ENCODE measurements at regions not wholly inside any gene's neighbourhood (a gene's known extent, or its start where the extent isn't known, plus 50 kb on each side); places are given as distances from the start of the nearest gene placed in this dataset.

DNA sequence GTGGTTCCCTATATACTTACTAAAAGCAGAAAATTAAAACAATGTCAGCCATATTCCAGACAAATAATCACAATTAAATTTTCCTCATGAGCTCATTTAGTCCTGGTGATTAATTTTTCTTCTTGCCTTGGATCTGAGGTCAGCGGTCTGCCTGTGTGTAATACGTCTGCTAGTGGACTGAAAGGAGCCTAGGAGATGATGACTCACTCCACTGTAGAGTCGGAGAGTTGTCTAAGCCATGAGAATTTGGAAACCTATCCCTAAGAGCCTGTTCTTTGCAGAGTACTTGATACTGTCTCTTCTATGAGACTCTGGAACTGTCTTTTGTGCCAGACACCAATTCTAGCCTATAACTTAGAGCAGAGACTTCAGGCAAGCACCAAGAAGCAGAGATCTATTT lies 94.2 kb upstream of the RAB27B start:
- H3K4me1 Mint-ChIP-seq, result no peaks in the 10 kb centered on the region
- no peak overlapping the region for H3K4me3 Mint-ChIP-seq
- Histone ChIP-seq H3K9me3 (replicated peaks in 1 of 2; ENCODE audit: control insufficient read depth in 1 of 2, insufficient read depth in 1 of 2, low read length in 2 of 2) (no peaks in the 10 kb centered on the region), H3K36me3 (replicated peaks in 1 of 2; ENCODE audit: control insufficient read depth in 1 of 2, insufficient read depth in 2 of 2, low read length in 2 of 2) (no peaks in the 10 kb centered on the region), H4K20me1 (ENCODE audit: insufficient read depth, low read length) (no peaks in the 10 kb centered on the region), H3K9ac (ENCODE audit: insufficient read depth, low read length, poor library complexity, severe bottlenecking) (no peak overlapping the region), H2AFZ (ENCODE audit: insufficient read depth, low read depth, low read length, poor library complexity, severe bottlenecking) (no peak overlapping the region), H3K27me3 (ENCODE audit: control insufficient read depth in 2 of 2, insufficient read depth in 2 of 2, low read length in 2 of 2) (peaks cover 2 to 8% of the 10 kb centered on the region in 2 donors), H3K4me1 (ENCODE audit: control insufficient read depth in 1 of 2, insufficient read depth in 2 of 2, low read length in 2 of 2) (no peaks in the 10 kb centered on the region), H3K4me2 (replicated peaks; ENCODE audit: extremely low read depth, low read length, poor library complexity, severe bottlenecking) (no peak overlapping the region), H3K27ac (ENCODE audit: low read depth in 1 of 2, low read length in 2 of 2) (no peak overlapping the region), H3K79me2 (ENCODE audit: insufficient read depth, low read length) (no peaks in the 10 kb centered on the region), H3K4me3 (replicated peaks in 1 of 3; ENCODE audit: low read depth in 2 of 3, low read length in 3 of 3) (no peak overlapping the region)
- intact Hi-C loops (cut with micrococcal nuclease), result no loop called here
- no peaks in the 10 kb centered on the region for H3K36me3 Mint-ChIP-seq
- peaks cover 5 to 10% (median 9%) of the 10 kb centered on the region in 3 donors for H3K27me3 Mint-ChIP-seq (ENCODE audit: low read depth in 3 of 3)
- peaks cover 0 to 6% (median 0%) of the 10 kb centered on the region in 7 donors for H3K9me3 Mint-ChIP-seq
- TF ChIP-seq, protein P1, sequence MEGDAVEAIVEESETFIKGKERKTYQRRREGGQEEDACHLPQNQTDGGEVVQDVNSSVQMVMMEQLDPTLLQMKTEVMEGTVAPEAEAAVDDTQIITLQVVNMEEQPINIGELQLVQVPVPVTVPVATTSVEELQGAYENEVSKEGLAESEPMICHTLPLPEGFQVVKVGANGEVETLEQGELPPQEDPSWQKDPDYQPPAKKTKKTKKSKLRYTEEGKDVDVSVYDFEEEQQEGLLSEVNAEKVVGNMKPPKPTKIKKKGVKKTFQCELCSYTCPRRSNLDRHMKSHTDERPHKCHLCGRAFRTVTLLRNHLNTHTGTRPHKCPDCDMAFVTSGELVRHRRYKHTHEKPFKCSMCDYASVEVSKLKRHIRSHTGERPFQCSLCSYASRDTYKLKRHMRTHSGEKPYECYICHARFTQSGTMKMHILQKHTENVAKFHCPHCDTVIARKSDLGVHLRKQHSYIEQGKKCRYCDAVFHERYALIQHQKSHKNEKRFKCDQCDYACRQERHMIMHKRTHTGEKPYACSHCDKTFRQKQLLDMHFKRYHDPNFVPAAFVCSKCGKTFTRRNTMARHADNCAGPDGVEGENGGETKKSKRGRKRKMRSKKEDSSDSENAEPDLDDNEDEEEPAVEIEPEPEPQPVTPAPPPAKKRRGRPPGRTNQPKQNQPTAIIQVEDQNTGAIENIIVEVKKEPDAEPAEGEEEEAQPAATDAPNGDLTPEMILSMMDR (IDR thresholded peaks at IDR 0.05), result no peak
- no CpG with 5 or more reads among the region's 3 CpGs for WGBS (ENCODE audit: insufficient coverage)
- DNase-seq, result no peak
- no peak overlapping the region for H3K27ac Mint-ChIP-seq

DNA sequence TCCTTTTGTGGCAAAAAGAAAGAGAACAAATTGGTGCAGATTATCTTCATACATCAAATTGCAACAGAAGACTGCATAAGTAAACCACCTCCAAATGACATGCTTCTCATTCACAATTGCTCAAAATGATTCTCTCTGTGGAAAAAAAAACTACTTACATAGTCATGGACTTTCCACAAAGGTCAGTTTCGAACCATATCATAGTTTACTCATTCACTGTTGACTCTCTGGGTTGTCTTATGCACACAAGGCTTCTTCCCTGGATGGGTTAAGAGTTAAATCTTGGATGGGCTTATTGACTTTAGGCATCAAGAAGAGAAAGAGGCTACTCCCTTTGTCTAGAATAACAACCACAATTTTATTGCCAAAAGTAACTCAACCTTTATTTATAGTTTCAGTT lies 91.3 kb upstream of the RAB27B start:
- no CpG with 5 or more reads among the region's 1 CpG for WGBS (ENCODE audit: insufficient coverage)
- no peak for DNase-seq
- H3K36me3 Mint-ChIP-seq, result no peaks in the 10 kb centered on the region

More for the DNA sequence above, 91.3 kb upstream of the RAB27B start:
- H3K79me2 ChIP-seq (ENCODE audit: insufficient read depth, low read length), result no peaks in the 10 kb centered on the region
- Mint-ChIP-seq H3K4me1 (no peaks in the 10 kb centered on the region), H3K4me3 (no peak overlapping the region), H3K27ac (no peak overlapping the region), H3K9me3 (peaks cover 0 to 4% (median 0%) of the 10 kb centered on the region in 7 donors), H3K27me3 (ENCODE audit: low read depth in 3 of 3) (peaks cover 2 to 4% (median 3%) of the 10 kb centered on the region in 3 donors)
- H4K20me1 ChIP-seq (ENCODE audit: insufficient read depth, low read length), result no peaks in the 10 kb centered on the region
- no peak overlapping the region for H3K4me3 ChIP-seq (replicated peaks in 1 of 3; ENCODE audit: low read depth in 2 of 3, low read length in 3 of 3)
- no peak overlapping the region for H2AFZ ChIP-seq (ENCODE audit: insufficient read depth, low read depth, low read length, poor library complexity, severe bottlenecking)
- no peak overlapping the region for H3K4me2 ChIP-seq (replicated peaks; ENCODE audit: extremely low read depth, low read length, poor library complexity, severe bottlenecking)
- intact Hi-C loops (cut with micrococcal nuclease), result no loop called here
- no peak overlapping the region for H3K27ac ChIP-seq (ENCODE audit: low read depth in 1 of 2, low read length in 2 of 2)
- peaks cover 2 to 7% of the 10 kb centered on the region in 2 donors for H3K27me3 ChIP-seq (ENCODE audit: control insufficient read depth in 2 of 2, insufficient read depth in 2 of 2, low read length in 2 of 2)
- TF ChIP-seq, protein P1 (IDR thresholded peaks at IDR 0.05), result no peak
- no peaks in the 10 kb centered on the region for H3K4me1 ChIP-seq (ENCODE audit: control insufficient read depth in 1 of 2, insufficient read depth in 2 of 2, low read length in 2 of 2)
- H3K9me3 ChIP-seq (replicated peaks in 1 of 2; ENCODE audit: control insufficient read depth in 1 of 2, insufficient read depth in 1 of 2, low read length in 2 of 2), result no peaks in the 10 kb centered on the region
- H3K9ac ChIP-seq (ENCODE audit: insufficient read depth, low read length, poor library complexity, severe bottlenecking), result no peak overlapping the region
- no peaks in the 10 kb centered on the region for H3K36me3 ChIP-seq (replicated peaks in 1 of 2; ENCODE audit: control insufficient read depth in 1 of 2, insufficient read depth in 2 of 2, low read length in 2 of 2)
